HG02973 (cell line): ENCODE measurements at regions not wholly inside any gene's neighbourhood (a gene's known extent, or its start where the extent isn't known, plus 50 kb on each side); places are given as distances from the start of the nearest gene placed in this dataset.

ENCODE experiments used
- ATAC-seq: cut with Tn5 transposase; IDR thresholded peaks from one replicate; pipeline ENCODE4 v1.9.1; 2021; ENCODE audit warnings: moderate library complexity; ENCODE audit not compliant: unreplicated experiment

- no peak for ATAC-seq
Observed at GRCh38 chr5:61683148-61683547, 351.1 kb downstream of the ZSWIM6 start.

GRCh38 chr5:61683926-61684325 is 351.9 kb downstream of the ZSWIM6 start:
- no peak for ATAC-seq

- no peak for ATAC-seq
Observed at GRCh38 chr5:61686491-61687257, 354.6 kb downstream of the ZSWIM6 start.

- ATAC-seq = no peak
Observed at GRCh38 chr5:61687371-61687770, 355.3 kb downstream of the ZSWIM6 start.

- no peak for ATAC-seq
Observed at GRCh38 chr5:61689153-61689846, 357.2 kb downstream of the ZSWIM6 start.

GRCh38 chr5:61697809-61698558 is 365.9 kb downstream of the ZSWIM6 start:
- ATAC-seq = no peak

- ATAC-seq = peak; percentile 70
Observed at GRCh38 chr5:61701877-61702602, 370.0 kb downstream of the ZSWIM6 start.

GRCh38 chr5:61702784-61703183 is 370.7 kb downstream of the ZSWIM6 start:
- ATAC-seq = peak; percentile 7

- peak; percentile 50 for ATAC-seq
Observed at GRCh38 chr5:61704289-61704688, 372.2 kb downstream of the ZSWIM6 start.

- no peak for ATAC-seq
Observed at GRCh38 chr5:61706751-61707150, 374.7 kb downstream of the ZSWIM6 start.

- no peak for ATAC-seq
Observed at GRCh38 chr5:61719124-61719523, 387.1 kb downstream of the ZSWIM6 start.

- no peak for ATAC-seq
Observed at GRCh38 chr5:61720829-61721228, 388.8 kb downstream of the ZSWIM6 start.

- ATAC-seq = no peak
Observed at GRCh38 chr5:61724102-61724501, 392.0 kb downstream of the ZSWIM6 start.

- no peak for ATAC-seq
Observed at GRCh38 chr5:61728287-61728686, 396.2 kb downstream of the ZSWIM6 start.

- ATAC-seq = no peak
Observed at GRCh38 chr5:61730866-61731265, 398.8 kb downstream of the ZSWIM6 start.

GRCh38 chr5:61731267-61731945 is 399.3 kb downstream of the ZSWIM6 start:
- ATAC-seq = no peak

- no peak for ATAC-seq
Observed at GRCh38 chr5:61731946-61732314, 399.9 kb downstream of the ZSWIM6 start.

GRCh38 chr5:61732369-61732768 is 400.3 kb downstream of the ZSWIM6 start:
- ATAC-seq = no peak

- no peak for ATAC-seq
Observed at GRCh38 chr5:61732796-61733195, 400.7 kb downstream of the ZSWIM6 start.

GRCh38 chr5:61734001-61734400 is 401.9 kb downstream of the ZSWIM6 start:
- no peak for ATAC-seq

- ATAC-seq = no peak
Observed at GRCh38 chr5:61734966-61735365, 402.9 kb downstream of the ZSWIM6 start.
